IPS DF 4.7 (cell line): ENCODE measurements at regions not wholly inside any gene's neighbourhood (a gene's known extent, or its start where the extent isn't known, plus 50 kb on each side); places are given as distances from the start of the nearest gene placed in this dataset.

ENCODE experiments used
- DNase-seq: peaks from one replicate; pipeline ENCODE4 v3.0.0-alpha.2; 2013; ENCODE audit warnings: low spot score; ENCODE audit errors: extremely low read depth

DNA sequence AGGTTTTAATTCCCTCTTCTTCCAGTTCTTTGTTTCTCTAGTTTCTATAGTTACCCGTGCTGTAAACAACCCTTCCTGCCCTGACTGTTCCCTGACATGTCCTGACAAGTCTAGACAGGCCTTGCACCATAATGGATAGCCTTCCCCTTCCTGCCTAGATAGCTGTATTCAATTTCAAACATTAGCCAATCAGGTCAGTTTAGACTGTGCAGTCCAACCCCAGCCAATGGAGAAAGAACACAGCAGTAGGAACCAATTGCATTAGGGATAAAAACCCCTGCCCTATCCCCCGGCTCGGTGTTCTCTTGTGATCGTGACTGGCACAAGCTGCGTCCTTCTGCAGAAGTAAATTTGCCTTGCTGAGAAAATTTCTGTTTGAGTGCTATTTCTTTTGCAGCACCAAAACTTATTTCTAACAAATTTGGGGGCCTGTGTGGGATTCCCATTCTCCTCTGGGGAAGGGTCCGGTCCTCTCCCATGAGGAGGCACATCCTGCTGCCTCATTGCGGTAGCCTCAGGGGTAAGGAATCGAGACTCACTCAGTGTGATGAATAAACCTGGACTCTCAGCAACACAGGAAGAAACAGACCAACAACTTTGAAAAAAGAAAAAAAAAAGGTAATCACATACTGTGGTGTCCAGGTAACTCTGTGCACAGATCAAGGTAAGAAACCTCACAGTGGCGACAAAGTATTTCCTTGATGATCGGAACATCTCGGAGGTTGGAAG lies 248.7 kb upstream of the ECI2 start:
- DNase-seq = no peak

DNA sequence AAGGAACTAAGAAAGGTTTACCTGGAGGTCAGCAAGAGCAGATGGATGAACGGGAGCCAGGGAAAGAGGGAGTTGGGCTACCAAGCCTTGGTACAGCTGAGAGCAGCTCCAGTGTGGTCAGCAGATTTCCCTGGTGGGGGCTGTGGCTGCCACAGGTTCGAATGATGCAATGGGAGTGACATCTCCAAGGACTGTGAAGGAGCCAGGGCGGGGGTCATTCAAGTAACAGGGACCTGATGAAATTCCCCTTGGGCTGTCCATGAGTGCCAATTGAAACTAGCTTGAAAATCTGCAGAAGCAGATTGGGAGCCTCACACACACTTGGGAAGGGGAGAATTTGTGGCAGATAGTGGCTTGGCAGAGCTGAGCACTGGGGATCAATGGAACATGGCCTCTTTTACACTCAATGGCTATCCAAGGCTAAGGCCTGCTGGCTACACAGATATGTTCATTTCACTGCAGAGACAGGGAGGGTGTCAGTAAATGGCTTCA lies 247.0 kb upstream of the ECI2 start:
- no peak for DNase-seq

DNA sequence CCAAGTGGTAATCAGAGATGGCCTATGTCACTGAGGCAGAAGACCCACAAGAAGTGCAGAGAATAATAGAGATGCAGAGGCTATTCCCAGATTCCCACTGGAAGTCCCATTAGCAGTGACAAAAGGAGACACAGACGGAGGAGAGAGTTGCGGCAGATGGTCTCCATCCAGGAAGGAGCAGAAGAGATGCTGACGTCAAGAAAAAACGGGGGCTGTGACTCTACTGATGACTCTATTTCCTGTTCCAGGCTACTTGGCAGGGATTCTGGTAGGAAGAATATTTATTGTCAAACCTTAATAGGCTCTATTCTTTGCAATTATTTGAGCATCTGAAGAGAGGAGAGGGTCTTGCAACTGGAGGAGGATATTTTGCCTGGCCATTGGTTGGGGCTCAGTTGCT lies 246.0 kb upstream of the ECI2 start:
- no peak for DNase-seq

DNA sequence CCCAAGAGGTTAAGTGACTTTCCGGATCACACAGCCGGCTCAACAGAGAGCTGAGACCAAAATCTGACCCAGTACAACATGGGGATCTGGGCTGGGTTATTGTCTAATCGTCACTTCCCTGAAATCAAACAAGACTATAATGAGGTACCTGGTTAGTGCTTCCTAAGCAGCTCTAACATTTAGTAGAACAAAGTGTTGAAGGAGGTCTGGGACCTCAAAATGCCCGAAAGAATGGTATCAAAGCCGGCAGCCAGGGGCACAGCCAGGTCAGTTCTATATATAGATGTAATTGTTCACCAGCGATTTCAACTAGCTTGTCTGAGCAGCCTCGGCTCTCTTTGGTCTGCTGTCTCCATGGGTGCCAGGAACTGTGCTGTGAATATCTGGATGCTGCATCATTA lies 245.5 kb upstream of the ECI2 start:
- DNase-seq = no peak

DNA sequence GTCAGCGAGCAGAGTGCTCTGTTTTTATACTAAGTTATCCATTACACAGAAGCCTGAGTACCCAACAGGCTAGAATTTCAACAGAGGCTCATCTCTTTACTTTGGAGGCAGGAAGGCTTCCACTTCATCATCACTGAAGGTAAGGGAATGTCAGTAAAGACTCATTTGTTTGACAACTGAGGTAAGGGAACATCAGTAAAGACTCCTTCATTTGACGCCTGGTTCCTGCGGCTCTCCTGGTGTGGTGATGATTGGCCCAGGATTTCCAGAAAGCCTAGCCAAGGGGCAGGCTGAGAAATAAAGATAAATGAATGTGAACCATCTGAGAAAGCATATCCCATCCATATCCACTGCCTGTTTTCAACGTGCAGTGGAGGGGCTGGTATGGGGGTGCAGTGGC lies 244.6 kb upstream of the ECI2 start:
- no peak for DNase-seq

DNA sequence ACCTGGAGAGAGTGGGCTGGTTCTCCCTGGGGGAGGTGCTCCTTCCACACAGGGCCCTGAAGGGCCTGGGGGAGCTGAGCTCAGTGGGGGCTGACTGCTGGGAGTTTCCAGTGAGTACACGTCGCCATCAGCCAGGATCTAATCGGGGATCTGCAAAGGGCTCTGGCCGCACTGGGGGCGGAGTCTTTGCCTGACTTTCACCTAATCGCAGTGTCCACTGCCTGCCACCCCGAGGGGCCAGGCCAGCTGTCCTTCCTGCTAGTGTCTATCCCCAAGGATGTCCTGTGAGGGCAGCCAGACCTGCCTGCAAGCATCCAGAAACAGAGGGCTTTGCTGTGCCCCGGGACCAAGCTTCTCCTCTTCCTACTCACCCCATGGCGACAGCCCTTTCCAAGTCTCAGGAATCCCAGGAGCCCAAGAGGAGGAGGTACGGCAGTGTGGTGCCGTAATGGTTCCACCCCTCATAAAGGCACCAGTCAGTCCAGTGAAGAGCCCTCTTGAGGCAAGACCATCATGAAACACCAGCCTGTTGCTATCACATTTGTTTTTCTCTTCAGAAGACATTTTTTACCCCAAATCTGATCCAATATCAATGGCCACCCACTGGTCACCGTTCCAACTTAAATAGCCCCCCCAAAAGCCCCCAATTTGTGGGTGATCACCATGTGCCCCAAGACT lies 243.1 kb upstream of the ECI2 start:
- no peak for DNase-seq

DNA sequence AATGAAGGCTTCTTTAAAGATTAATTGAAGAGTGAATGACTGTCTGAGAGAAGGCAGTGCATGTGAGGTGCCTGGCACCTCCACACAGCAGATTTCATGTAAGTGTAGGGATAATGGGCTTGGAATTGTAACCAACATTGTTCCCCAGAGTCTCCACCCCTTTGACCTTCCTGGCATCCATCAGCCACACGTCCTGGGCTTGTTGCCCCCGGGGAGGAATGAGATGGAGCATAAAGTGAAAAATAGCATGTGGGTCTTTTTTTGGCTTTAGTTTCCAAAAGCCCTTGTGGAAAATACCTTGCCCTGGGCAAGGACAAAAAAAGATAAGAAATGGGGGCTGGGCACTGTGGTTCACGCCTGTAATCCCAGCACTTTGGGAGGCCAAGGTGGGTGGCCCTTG lies 242.2 kb upstream of the ECI2 start:
- DNase-seq = no peak

DNA sequence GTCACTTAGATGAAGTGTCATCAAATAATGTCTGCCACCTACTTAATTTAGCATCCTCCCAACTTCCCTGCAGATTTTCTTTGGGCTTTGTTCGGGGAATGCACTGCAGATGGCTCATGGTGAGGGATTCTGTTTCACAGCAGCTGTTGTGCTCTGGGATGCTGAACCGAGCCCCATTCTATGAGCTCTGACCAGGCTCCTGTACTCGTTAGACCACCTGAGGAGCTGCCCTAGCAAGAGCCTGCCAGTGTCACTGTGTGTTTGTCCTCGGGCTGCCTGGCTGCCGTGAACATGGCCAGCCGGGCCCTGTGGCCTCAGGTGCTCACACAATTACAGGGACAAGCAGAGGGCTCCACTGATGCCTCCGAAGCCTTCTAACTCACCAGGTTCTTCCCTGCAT lies 238.8 kb upstream of the ECI2 start:
- no peak for DNase-seq

DNA sequence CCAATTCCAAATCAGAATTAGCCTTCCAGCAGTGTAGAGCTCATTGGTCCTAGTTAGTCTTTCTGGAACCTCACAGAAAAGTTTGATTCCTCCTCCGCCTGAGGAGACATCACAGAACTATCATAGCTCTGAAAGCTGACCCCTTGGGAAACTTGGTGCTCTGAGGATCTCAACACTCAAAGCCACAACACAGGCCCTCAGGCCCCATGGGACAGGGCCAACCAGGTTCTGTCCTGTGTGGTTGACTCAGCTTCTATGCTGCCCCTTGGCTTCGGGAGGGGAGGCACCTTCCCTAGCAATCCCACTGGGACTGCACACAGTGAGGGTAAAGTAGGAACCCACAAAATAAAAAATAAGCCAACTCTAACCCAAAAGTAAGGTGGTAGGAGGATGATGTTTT lies 237.5 kb upstream of the ECI2 start:
- DNase-seq = no peak

DNA sequence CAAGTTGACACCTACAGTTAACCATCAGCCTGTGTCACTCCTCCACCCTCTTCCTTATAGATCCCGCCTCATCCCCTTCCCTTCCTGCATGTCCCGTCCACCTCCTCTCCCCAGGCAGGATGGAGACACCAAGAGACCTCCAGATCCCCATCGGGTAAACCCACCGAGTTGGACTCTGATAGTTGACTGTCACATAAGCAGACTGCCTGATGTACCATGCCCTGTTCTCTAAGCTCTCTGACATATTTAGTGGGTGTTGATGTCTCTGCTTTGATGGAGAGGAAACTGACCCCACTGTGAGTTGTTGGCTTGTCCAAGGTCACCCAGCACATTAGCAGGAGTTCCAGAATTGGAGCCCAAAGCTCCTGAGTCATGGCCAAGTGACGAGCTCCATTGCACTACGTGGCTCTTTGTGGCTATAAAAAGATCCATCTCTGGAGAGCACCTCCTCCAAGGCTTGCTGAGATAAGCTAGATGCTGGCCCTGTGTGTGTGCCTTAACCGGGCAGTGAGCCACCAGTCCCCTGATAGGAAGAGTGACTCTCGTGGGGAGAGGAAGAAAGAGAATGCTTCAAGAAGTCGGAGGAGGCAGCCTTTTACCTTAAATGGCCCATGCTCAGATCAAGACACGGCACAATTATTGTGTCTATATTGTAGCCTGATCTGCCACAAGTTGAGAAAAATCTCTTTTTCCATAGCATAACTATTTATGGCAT lies 236.0 kb upstream of the ECI2 start:
- no peak for DNase-seq

DNA sequence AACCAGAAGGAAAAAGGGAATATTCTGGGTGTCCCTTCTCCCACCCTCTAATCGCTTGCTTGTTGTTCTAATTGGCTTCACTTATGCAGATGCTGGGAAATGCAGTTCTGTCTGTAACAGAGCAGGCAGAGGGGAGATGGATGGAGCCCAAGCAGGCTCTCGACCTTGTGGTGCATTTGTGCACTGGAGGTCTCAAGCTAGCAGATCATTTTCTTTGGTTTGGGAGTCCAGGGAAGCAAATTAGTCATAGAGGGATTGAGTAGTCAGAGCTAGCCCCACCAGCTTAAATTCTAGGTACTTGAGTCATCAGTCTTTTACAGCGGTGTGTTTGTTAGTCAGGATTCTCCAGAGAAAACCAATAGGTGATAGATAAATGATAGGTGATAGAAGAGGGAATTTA lies 234.7 kb upstream of the ECI2 start:
- no peak for DNase-seq

DNA sequence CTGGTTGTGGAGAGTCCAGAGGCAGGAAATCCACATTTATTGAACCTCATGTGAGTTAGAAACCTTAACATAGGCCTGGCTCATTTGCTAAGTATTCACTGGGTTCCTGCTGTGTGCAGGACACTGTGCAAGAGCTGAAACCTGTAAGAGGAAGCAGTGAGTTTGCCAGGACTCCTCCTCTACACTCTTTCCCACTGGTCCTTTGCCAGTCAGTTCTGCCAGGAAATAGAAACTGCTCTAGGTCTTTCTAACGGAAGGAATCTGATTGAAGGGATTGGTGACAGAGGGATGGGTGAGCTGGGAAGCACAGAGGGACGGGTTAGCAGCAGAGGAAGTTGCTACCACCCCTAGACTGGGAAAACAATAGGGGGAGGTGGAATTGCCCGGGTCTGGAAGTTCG lies 234.2 kb upstream of the ECI2 start:
- DNase-seq = no peak

DNA sequence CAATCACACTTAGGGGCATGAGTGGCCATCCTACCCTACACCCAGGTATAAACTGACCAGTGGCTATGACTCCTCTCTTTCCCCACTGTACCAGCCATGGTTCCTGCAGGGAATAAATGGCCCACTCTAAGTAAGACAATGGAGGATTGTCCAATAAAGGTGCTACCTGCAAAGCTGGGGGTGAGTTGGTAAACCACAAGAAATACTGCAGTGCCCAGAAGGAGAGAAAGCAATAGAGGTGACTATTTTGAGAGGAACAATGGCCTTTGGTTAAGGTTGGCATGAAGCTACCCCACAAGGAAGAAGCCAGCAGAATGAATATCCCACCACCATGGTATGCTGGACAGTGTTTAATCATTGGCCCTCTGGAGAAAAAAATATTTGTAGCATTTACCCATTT lies 233.3 kb upstream of the ECI2 start:
- no peak for DNase-seq

DNA sequence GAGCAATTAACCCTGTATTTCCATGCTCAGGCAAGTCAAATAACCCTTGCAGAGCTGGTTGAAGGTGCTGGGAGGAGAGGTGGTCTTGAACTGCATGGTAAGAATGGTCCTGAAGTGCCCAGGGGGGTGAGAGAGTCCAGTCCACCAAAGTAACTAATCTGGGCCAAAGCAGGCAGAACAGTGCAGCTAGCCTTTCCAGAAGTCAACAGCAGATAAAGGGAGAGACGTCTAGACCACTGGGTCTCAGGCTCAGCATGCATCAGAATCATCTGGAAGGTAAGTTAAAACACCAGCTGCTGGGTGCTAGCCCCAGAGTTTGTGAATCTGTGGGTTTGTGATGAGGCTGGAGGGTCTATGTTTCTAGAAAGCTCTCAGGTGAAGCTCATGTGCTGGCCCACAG lies 232.3 kb upstream of the ECI2 start:
- no peak for DNase-seq

DNA sequence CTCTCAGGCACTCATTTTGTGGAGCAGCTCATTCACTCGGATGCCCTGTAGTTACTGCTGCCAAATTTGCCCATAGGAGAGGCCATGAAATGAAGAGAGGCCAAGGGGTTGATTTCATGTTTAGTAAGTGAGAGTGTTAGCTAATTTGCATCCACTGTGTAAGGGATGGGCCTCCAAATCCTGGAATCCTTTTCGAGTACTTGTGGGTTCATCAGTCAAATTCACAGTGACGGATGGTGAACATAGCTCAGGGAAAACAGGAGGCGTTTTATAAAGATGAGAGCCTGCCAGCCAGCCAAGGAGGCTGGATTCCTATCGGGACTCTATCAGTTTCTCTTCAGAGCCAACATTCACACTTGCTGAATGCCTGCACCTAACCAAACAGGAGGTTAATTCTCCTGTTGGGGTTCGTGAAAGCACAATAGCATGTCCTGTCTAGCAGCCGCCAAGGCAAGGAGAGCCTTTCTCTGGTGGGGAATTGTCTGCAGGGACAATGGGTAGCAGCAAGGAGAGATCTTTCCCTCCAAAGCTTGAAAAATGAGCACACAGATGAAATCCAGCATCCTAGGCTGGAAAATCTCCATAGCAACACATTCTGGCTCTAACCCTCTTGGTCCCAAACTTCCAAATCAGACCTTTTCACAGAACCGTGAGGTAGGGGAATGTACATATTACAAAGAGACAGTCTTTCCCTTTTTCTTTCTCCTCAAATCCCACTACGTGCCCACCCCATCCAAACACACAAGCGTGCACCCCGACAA lies 231.4 kb upstream of the ECI2 start:
- DNase-seq = no peak

DNA sequence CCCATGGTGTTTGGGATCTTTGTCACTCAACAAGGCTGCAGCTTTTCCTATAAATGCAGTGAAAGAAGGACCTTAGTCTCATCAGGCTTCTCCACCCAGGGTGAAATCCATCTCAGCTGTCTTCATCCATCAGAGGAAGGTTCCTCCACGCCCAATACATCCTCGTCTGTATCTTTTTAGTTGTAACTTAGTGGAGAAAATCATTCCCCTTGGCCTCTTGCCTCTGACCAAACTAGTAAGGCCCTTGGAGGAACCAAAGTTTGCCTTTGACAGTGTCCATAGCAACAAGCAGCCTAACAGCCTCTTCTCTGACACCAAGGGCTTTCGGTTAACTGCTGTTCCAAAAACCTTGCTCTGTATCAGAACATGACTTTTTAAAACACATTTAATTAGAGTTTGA lies 230.3 kb upstream of the ECI2 start:
- no peak for DNase-seq

DNA sequence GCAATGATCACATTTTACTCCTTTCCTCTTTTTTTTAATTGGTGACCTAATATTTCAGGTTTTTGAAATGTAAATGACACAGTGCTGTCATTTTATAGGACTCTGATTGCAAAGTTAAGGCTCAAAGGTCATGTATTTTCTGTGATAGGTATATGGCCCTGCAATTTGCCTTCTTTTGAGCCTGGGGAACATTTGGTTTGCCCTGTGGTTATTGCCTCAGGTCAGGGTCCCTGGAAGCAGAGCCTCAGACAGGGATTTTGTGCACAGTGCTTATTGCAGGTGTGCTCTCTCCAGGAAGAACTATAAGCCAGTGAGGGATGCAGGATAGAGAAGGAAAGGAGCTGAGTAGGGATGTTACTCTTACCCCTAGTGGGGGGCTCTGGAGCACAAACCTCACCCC lies 229.3 kb upstream of the ECI2 start:
- no peak for DNase-seq

DNA sequence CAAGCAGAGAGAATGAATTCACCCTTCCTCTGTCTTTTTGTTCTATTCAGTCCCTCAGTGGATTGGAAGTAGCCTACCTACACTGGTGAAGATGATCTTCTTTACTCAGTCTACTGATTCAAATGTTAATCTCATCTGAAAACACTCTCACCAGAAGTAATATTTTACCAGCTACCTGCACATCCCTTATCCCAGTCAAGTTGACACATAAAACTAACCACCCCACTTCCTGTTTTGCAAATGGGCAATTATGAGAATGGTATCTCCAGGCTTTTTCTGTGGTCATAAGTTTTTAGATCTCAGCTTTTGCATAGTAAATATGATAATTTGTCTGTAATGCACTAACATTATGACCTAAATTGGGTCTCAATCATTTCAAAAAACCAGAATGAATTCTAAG lies 228.8 kb upstream of the ECI2 start:
- DNase-seq = no peak

DNA sequence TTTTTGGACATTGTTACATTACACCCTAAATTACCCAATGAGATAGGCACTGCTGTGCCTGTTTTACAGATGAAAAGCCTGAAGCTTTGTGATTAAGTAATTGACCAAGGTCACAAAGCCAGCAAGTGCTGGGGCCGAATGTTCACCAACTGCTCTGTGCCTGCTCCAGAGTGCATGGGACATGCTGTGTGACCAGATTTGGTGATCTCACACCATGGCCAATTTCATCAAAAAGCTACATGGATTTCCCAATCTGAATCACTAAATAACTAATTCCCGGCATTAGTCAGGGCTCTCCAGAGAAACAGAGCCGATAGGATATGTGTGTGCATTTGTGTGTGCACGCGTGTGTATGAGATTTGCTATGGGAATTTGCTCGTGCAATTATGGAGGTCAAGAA lies 228.3 kb upstream of the ECI2 start:
- DNase-seq = no peak

DNA sequence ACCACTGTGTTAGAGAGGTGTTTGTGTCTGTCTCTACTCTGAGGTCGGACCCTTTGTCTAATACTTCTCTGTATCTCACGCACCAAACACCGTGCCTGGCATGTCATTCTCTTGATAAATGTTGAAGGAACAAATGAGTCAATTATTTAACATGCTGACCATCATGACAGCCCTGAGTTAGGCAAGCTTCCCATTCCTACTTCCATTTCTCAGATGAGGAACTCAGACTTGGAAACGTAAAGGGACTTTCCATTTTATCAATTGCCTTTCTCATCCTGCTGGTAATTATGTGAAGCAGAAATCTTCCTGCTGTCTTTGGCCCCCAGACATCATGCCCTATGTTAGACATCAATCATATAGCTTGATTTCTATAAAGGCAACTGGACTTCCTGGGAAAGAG lies 227.0 kb upstream of the ECI2 start:
- DNase-seq = no peak

DNA sequence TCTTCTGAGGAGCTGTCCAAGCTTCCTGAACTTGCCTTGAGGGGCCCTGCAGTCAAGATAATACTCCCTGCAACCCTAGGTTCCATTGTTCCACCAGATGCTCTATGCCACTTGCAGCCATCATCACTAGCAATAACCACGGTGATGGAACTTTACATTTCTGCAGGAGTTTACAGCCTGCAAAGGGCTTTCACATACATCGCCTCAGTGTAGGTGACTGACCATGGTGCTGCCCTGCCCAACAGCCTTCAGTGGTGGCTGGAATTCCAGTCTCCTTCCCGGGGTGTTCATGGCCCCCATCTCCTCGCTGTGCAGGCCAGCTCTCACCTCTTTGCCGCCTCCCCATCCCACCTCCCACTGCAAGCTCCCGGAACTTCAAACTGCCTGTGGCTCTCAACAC lies 225.5 kb upstream of the ECI2 start:
- no peak for DNase-seq
